DOHH2 (cell line): ENCODE measurements at regions not wholly inside any gene's neighbourhood (a gene's known extent, or its start where the extent isn't known, plus 50 kb on each side); places are given as distances from the start of the nearest gene placed in this dataset.

Experiments used
- EZH2phosphoT487 ChIP-seq: fragments of 200-600 bp; sonication (generic); IDR thresholded peaks from 2 replicates; pipeline ENCODE4 v1.6.1; 2017; ENCODE audit warnings: borderline replicate concordance, mild to moderate bottlenecking, antibody characterized with exemption, low read length, moderate library complexity, mixed read lengths
- TF ChIP-seq, protein P1 (sequence below): fragments of 200-600 bp; sonication (generic); IDR thresholded peaks from one replicate; pipeline ENCODE4 v1.5.1; 2014; ENCODE audit warnings: antibody characterized with exemption, mild to moderate bottlenecking, low read depth, low read length; ENCODE audit not compliant: poor library complexity, severe bottlenecking

DNA sequence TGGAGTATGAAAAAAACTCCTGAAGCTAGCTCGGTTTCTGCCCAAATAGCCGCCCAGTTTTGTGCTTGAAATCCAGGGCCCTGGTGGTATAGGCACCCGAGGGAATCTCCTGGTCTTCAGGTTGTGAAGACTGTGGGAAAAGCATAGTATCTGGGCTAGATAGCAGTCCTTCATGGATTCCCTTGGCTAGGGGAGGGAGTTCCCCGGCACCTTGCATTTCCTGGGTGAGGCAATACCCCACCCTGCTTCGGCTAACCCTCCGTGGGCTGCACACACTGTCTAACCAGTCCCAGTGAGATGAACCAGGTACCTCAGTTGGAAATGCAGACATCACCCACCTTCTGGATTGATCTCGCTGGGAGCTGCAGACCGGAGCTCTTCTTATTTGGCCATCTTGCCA, 184.5 kb upstream of the SLC35B3 start:
- TF ChIP-seq, protein P1, sequence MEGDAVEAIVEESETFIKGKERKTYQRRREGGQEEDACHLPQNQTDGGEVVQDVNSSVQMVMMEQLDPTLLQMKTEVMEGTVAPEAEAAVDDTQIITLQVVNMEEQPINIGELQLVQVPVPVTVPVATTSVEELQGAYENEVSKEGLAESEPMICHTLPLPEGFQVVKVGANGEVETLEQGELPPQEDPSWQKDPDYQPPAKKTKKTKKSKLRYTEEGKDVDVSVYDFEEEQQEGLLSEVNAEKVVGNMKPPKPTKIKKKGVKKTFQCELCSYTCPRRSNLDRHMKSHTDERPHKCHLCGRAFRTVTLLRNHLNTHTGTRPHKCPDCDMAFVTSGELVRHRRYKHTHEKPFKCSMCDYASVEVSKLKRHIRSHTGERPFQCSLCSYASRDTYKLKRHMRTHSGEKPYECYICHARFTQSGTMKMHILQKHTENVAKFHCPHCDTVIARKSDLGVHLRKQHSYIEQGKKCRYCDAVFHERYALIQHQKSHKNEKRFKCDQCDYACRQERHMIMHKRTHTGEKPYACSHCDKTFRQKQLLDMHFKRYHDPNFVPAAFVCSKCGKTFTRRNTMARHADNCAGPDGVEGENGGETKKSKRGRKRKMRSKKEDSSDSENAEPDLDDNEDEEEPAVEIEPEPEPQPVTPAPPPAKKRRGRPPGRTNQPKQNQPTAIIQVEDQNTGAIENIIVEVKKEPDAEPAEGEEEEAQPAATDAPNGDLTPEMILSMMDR = no peak
- no peak for TF ChIP-seq EZH2phosphoT487
